K562 (cell line): ENCODE measurements at regions not wholly inside any gene's neighbourhood (a gene's known extent, or its start where the extent isn't known, plus 50 kb on each side); places are given as distances from the start of the nearest gene placed in this dataset.

Source experiments
- ATF4 ChIP-seq: fragments of 450-650 bp; formaldehyde crosslinking; IDR thresholded peaks from 2 replicates; pipeline ENCODE4 v1.4.0; 2022; ENCODE audit warnings: mild to moderate bottlenecking, moderate library complexity
- CTCF ChIP-seq, 3 experiments: IDR thresholded peaks in 2 of 3; conservative IDR thresholded peaks in 1 of 3; 2 replicates each; pipeline ENCODE4 v1.5.1; 2011 to 2012; ENCODE audit warnings: low read length in 3 of 3, mild to moderate bottlenecking in 3 of 3, control low read depth in 2 of 3, improper control_type of control experiment in 1 of 3, inconsistent platforms in 1 of 3, low read depth in 1 of 3, mixed read lengths in 1 of 3, moderate library complexity in 1 of 3; ENCODE audit not compliant: insufficient read depth in 2 of 3
- EGR1 ChIP-seq: fragments of 450-650 bp; conservative IDR thresholded peaks from 2 replicates; pipeline ENCODE4 v1.6.1; 2017; ENCODE audit warnings: mild to moderate bottlenecking
- FOXK2 ChIP-seq, 2 experiments: fragments of 450-650 bp; IDR thresholded peaks in 1 of 2; conservative IDR thresholded peaks in 1 of 2; 2 replicates each; pipeline ENCODE4 v1.6.1; 2016; ENCODE audit warnings: low read depth in 2 of 2, mild to moderate bottlenecking in 1 of 2
- KAT2B ChIP-seq: IDR thresholded peaks from one replicate; pipeline ENCODE4 v1.6.1; 2012; ENCODE audit warnings: low read depth, mild to moderate bottlenecking, control low read depth, inconsistent platforms, low read length, moderate library complexity
- KLF13 ChIP-seq: fragments of 450-650 bp; IDR thresholded peaks from 2 replicates; pipeline ENCODE4 v1.6.1; 2016; ENCODE audit warnings: missing genetic modification characterization, low read depth, mild to moderate bottlenecking, missing compliant biosample characterization, moderate library complexity, borderline replicate concordance
- REST ChIP-seq, 2 experiments: fragments of 450-650 bp; formaldehyde crosslinking in 1 of 2; IDR thresholded peaks; 2 replicates each; pipeline versions ENCODE4 v1.4.0 to v1.6.1; 2014 to 2020; ENCODE audit warnings: mild to moderate bottlenecking in 2 of 2, borderline replicate concordance in 1 of 2, low read depth in 1 of 2
- SIN3A ChIP-seq, 2 experiments: fragments of 150-350 bp in 1 of 2; IDR thresholded peaks; 2 replicates each; pipeline ENCODE4 v1.6.1; 2011 to 2016; ENCODE audit warnings: borderline replicate concordance in 2 of 2, low read depth in 2 of 2, low read length in 2 of 2, mild to moderate bottlenecking in 2 of 2, moderate library complexity in 2 of 2; ENCODE audit not compliant: control insufficient read depth in 1 of 2
- ZBTB8A ChIP-seq: fragments of 450-650 bp; IDR thresholded peaks from 2 replicates; pipeline ENCODE4 v1.6.1; 2018; ENCODE audit warnings: mild to moderate bottlenecking, moderate library complexity; ENCODE audit not compliant: partially characterized antibody
- ZNF639 ChIP-seq, 2 experiments: fragments of 200-800 bp in 1 of 2; sonication (Bioruptor generic) in 1 of 2; sonication (generic) in 1 of 2; formaldehyde crosslinking in 1 of 2; IDR thresholded peaks in 1 of 2; conservative IDR thresholded peaks in 1 of 2; 2 replicates each; pipeline versions ENCODE4 v1.5.0 to v1.6.1; 2016 to 2020; ENCODE audit warnings: missing compliant biosample characterization in 1 of 2, missing genetic modification characterization in 1 of 2, missing genetic modification reagents in 1 of 2
- ZSCAN29 ChIP-seq: fragments of 450-650 bp; IDR thresholded peaks from 2 replicates; pipeline ENCODE4 v1.6.1; 2017
- TF ChIP-seq, protein P1 (sequence below): fragments of 150-350 bp; conservative IDR thresholded peaks from 2 replicates; pipeline ENCODE4 v1.6.1; 2014; ENCODE audit warnings: low read length
- TF ChIP-seq, protein P2 (sequence below): conservative IDR thresholded peaks from 2 replicates; pipeline ENCODE4 v1.6.1; 2011; ENCODE audit warnings: low read depth, mild to moderate bottlenecking, low read length; ENCODE audit not compliant: control insufficient read depth

- TF ChIP-seq EGR1: no peak
- TF ChIP-seq CTCF (IDR thresholded peaks at IDR 0.05 in 2 of 3, conservative IDR thresholded peaks at IDR 0.05 in 1 of 3; ENCODE audit: insufficient read depth in 2 of 3, low read depth in 1 of 3, low read length in 3 of 3): no peak
- TF ChIP-seq, protein P1, sequence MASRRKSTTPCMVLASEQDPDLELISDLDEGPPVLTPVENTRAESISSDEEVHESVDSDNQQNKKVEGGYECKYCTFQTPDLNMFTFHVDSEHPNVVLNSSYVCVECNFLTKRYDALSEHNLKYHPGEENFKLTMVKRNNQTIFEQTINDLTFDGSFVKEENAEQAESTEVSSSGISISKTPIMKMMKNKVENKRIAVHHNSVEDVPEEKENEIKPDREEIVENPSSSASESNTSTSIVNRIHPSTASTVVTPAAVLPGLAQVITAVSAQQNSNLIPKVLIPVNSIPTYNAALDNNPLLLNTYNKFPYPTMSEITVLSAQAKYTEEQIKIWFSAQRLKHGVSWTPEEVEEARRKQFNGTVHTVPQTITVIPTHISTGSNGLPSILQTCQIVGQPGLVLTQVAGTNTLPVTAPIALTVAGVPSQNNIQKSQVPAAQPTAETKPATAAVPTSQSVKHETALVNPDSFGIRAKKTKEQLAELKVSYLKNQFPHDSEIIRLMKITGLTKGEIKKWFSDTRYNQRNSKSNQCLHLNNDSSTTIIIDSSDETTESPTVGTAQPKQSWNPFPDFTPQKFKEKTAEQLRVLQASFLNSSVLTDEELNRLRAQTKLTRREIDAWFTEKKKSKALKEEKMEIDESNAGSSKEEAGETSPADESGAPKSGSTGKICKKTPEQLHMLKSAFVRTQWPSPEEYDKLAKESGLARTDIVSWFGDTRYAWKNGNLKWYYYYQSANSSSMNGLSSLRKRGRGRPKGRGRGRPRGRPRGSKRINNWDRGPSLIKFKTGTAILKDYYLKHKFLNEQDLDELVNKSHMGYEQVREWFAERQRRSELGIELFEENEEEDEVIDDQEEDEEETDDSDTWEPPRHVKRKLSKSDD: no peak
- TF ChIP-seq ATF4 (CRISPR knock-in tag): no peak
- TF ChIP-seq ZNF639 (CRISPR knock-in tag; conservative IDR thresholded peaks at IDR 0.05 in 1 of 2, IDR thresholded peaks at IDR 0.05 in 1 of 2): no peak
- TF ChIP-seq KLF13 (tag): no peak
- no peak for TF ChIP-seq ZSCAN29
- TF ChIP-seq FOXK2 (conservative IDR thresholded peaks at IDR 0.05 in 1 of 2, IDR thresholded peaks at IDR 0.05 in 1 of 2; ENCODE audit: low read depth in 2 of 2): no peak
- no peak for TF ChIP-seq KAT2B
- no peak for TF ChIP-seq ZBTB8A
- no peak for TF ChIP-seq REST (IDR thresholded peaks at IDR 0.05; ENCODE audit: borderline replicate concordance)
- TF ChIP-seq REST (CRISPR knock-in tag; IDR thresholded peaks at IDR 0.05; ENCODE audit: low read depth): no peak
- TF ChIP-seq SIN3A (IDR thresholded peaks at IDR 0.05; ENCODE audit: borderline replicate concordance in 2 of 2, control insufficient read depth in 1 of 2, low read depth in 2 of 2, low read length in 2 of 2): no peak
- TF ChIP-seq, protein P2, sequence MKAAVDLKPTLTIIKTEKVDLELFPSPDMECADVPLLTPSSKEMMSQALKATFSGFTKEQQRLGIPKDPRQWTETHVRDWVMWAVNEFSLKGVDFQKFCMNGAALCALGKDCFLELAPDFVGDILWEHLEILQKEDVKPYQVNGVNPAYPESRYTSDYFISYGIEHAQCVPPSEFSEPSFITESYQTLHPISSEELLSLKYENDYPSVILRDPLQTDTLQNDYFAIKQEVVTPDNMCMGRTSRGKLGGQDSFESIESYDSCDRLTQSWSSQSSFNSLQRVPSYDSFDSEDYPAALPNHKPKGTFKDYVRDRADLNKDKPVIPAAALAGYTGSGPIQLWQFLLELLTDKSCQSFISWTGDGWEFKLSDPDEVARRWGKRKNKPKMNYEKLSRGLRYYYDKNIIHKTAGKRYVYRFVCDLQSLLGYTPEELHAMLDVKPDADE: no peak
Measured at GRCh38 chr2:34251578-34251977, 652.5 kb upstream of the FAM98A start.
